GM21528 (cell line): ENCODE measurements at regions not wholly inside any gene's neighbourhood (a gene's known extent, or its start where the extent isn't known, plus 50 kb on each side); places are given as distances from the start of the nearest gene placed in this dataset.

Experiments used
- ATAC-seq: cut with Tn5 transposase; IDR thresholded peaks from one replicate; pipeline ENCODE4 v1.9.1; 2021; ENCODE audit warnings: mild to moderate bottlenecking, moderate library complexity; ENCODE audit not compliant: unreplicated experiment, low FRiP score

- no peak for ATAC-seq
Measured at GRCh38 chr1:83017276-83017675, 981.7 kb downstream of the TTLL7 start.

GRCh38 chr1:83016354-83016849 lies 982.5 kb downstream of the TTLL7 start:
- ATAC-seq: no peak

GRCh38 chr1:83015163-83015562 lies 983.8 kb downstream of the TTLL7 start:
- no peak for ATAC-seq

- ATAC-seq: no peak
Measured at GRCh38 chr1:83012950-83013349, 986.0 kb downstream of the TTLL7 start.

- ATAC-seq: no peak
Measured at GRCh38 chr1:83011265-83011664, 987.7 kb downstream of the TTLL7 start.

- ATAC-seq: no peak
Measured at GRCh38 chr1:83006271-83006670, 992.7 kb downstream of the TTLL7 start.

GRCh38 chr1:83000286-83000685 lies 998.6 kb downstream of the TTLL7 start:
- no peak for ATAC-seq

- no peak for ATAC-seq
Measured at GRCh38 chr1:82995951-82996350, 1003.0 kb downstream of the TTLL7 start.

- no peak for ATAC-seq
Measured at GRCh38 chr1:82994616-82995263, 1004.2 kb downstream of the TTLL7 start.

GRCh38 chr1:82991569-82991968 lies 1007.4 kb downstream of the TTLL7 start:
- no peak for ATAC-seq

- ATAC-seq: peak; percentile 98
Measured at GRCh38 chr1:82979593-82980236, 1019.2 kb downstream of the TTLL7 start.

GRCh38 chr1:82978461-82979324 lies 1020.2 kb downstream of the TTLL7 start:
- ATAC-seq: no peak

GRCh38 chr1:82972841-82973553 lies 1025.9 kb downstream of the TTLL7 start:
- no peak for ATAC-seq

GRCh38 chr1:82969340-82969739 lies 1029.6 kb downstream of the TTLL7 start:
- ATAC-seq: no peak

- ATAC-seq: no peak
Measured at GRCh38 chr1:82962658-82963057, 1036.3 kb downstream of the TTLL7 start.

- ATAC-seq: no peak
Measured at GRCh38 chr1:82950606-82951200, 1048.2 kb downstream of the TTLL7 start.

- ATAC-seq: no peak
Measured at GRCh38 chr1:82948386-82948785, 1050.5 kb downstream of the TTLL7 start.

- no peak for ATAC-seq
Measured at GRCh38 chr1:82947278-82947677, 1051.7 kb downstream of the TTLL7 start.

- ATAC-seq: no peak
Measured at GRCh38 chr1:82946096-82946605, 1052.8 kb downstream of the TTLL7 start.

GRCh38 chr1:82944822-82945221 lies 1054.1 kb downstream of the TTLL7 start:
- ATAC-seq: no peak
